KG1 (cell line): ENCODE measurements at regions not wholly inside any gene's neighbourhood (a gene's known extent, or its start where the extent isn't known, plus 50 kb on each side); places are given as distances from the start of the nearest gene placed in this dataset.

ENCODE experiments used
- DNase-seq: peaks from one replicate; lab custom pipeline; 2025; lab: John Stamatoyannopoulos, UW

GRCh38 chr13:90402613-90403012 lies 944.9 kb upstream of the MIR17HG start:
- no peak for DNase-seq

DNA sequence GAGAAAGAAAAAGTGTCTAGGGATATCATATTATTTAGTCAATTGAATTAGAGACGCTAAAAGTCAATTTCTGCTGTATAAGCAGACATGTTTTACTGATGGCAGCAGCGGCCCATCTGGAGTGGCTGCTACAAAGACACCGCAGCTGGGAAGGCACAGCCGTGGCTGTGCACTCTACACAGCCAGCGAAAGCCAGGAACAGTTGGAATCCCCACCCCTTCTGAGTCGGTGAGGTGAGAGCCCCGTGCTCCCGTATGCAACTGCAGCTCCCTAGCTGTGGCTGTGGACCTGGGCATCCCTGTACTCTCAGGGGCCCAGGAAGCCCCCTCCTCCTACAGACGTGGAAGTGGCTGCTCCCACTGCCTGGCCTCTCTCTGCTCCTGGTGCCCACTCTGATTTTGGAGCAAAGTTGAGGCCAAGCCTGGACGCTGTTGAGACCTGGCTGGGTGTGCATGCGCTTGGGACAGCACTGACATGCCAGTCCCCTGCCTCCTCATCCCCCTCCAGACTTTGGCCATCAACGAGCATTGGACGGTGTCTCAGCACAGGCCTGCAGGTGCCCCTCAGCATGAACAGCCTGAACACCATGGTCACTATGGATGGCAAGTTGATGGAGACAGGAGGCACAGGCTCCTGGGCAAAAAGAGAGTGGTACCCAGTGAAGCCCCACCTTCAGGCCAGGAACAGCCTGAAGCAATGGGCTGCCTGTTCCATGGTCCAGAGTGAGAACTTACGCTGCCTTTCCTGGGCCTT lies 944.0 kb upstream of the MIR17HG start:
- no peak for DNase-seq

- DNase-seq = no peak
Observed at GRCh38 chr13:90405301-90405700, 942.2 kb upstream of the MIR17HG start.

- no peak for DNase-seq
Observed at GRCh38 chr13:90412980-90413379, 934.5 kb upstream of the MIR17HG start.

DNA sequence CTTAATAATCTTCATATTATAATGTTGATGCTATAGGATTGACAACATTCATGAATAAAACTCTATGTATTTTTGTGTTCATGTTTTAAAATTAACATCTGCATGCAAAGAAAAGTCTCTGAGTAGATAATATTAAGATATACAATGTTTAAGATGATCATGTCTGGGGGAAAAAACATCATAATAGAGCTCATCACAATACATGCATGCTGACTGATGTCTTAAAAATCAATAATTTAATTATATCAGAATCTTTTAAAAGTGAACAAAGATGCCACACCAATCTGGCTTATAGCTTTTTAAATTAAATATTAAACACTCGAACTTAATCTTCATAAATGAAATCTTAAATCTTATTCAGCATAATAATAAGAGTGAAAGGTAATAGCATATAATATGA lies 933.9 kb upstream of the MIR17HG start:
- DNase-seq = no peak

DNA sequence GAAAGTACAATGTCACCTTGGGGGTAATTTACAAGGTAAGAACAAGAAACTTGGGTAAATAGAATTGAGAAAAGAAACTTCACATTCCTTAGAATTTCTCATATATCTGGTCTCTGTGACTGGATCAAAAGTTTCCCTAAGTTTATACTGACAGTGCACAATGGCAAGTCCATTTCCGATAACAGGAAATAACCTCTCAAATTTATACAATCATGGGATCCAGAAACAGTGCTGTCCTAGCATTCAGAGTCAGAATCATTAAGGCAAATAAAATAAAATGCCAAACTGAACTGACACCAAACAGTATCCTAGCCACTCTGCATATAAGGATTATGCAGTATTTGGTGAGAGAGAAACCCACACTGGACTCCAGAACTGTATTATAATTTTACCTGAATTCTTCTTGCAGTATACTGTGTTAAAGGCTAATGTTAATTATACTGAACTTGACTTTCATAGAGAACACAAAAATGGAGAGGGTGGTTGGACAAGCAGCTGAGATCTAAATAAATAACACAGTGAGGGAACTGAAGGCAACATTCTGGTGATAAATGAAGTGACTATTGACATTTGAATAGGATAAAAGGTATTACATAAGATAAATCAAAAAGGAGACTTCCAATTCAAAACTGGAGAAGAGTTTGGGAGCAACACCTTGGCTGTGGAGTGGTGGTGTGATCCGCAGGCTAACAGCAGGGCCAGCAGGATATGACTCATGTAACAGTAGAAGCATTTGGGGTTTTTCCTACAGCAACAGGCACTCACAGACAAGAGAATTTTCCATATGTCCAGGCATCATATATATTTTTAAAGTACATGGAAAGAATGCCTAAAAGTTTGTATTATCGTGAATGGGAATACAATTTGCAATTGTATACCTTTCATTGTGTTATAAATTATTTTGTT lies 932.5 kb upstream of the MIR17HG start:
- DNase-seq = no peak

GRCh38 chr13:90415902-90416301 lies 931.6 kb upstream of the MIR17HG start:
- DNase-seq = no peak

DNA sequence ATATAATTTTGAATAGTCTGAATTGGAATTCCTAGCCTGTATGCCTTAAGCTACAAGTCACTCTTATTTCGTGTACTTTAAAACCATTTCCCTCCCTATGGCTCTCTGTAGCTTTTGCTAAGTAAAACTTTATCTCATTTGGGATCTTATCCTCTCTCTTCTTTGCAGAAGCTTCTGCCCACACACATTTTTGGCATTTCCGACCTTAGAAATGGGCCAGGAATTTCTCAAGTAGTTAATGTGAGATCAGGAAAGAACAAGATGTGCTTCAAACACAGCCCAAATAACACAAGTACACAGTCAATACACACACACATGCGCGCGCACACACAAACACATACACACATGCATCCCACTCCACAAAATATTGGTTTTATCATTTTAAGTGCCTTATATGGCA lies 931.0 kb upstream of the MIR17HG start:
- DNase-seq = no peak

GRCh38 chr13:90416938-90417337 lies 930.5 kb upstream of the MIR17HG start:
- no peak for DNase-seq

DNA sequence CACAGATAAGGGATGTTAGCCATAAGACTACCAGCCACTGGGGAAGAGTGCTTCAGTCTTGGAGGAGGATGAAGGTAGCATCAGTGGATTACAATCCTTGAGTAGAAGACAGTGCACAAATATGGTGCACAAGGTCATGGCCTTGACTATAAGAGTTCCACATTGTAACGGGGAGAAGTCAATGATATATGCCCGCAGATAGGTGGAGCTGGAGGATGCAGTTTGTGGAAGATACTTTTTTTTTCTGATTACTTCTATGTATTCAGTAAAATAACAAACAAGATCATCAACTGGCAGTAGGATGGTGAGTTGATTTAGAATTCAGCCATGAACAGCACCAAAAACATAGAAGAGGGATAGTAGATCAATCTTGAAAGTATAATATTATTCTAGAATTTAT lies 926.8 kb upstream of the MIR17HG start:
- no peak for DNase-seq

- no peak for DNase-seq
Observed at GRCh38 chr13:90427322-90428272, 919.9 kb upstream of the MIR17HG start.

DNA sequence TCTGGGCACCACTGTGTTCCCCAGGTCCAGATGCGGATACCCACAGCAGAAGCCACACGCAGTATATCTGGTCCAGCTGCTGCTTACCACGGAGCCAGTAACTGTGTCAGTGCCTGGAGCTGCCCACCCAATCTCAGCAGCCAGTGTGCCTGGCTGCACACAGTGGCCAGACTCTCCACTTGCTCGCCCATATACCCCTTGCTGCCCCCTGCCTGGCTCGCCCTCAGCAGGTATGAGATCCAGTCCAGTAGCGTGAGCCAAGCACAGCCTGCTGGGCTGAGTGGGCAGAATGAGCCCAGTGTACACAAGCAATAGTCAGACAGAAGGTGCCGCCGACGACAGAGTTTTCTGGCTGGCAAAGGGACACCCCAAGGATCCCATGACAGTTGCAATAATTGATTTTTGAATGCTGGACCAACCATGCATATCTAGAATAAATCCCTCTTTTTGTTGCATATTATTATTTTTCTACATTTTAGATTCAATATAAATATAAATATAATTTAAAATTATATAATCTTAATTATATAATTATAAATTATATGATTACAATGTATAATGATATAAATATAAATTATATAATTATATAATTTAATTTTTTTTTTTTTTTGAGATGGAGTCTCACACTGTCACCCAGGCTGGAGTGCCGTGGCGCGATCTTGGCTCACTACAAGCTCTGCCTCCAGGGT lies 918.8 kb upstream of the MIR17HG start:
- no peak for DNase-seq

DNA sequence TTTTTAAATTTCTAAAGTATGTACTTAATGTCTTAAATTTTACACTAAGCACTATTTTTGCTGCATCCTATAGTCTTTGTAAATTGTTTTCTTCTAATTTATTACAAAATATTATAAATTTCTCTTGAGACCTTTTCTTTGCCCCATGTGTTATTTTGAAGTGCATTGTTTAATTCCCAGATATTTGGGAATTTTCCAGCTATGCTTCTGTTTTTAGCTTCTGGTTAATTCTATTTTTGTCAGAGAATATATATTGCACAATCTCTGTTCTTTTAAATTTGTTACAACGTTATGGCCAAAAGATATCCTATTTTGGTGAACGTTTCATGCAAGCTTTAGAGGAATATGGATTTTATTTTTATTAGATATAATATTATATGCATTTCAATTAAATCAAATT lies 917.4 kb upstream of the MIR17HG start:
- no peak for DNase-seq

DNA sequence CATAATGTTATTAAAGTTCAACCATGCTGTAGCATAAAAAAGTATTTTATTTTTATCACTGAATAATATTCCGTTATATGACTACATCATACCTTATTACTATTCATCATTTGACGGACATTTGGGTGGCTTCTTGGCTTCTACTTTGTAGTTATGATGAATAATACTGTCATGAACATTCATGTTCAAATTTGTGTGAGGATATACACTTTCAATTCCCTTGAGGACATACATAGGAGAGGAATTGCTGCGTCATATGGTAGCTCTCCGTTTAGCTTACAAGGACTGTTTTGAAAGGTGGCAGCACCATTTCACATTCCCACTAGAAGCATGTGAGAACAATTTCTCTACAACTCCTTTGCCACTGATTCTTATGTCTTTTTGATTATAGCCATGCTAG lies 910.8 kb upstream of the MIR17HG start:
- DNase-seq = no peak

DNA sequence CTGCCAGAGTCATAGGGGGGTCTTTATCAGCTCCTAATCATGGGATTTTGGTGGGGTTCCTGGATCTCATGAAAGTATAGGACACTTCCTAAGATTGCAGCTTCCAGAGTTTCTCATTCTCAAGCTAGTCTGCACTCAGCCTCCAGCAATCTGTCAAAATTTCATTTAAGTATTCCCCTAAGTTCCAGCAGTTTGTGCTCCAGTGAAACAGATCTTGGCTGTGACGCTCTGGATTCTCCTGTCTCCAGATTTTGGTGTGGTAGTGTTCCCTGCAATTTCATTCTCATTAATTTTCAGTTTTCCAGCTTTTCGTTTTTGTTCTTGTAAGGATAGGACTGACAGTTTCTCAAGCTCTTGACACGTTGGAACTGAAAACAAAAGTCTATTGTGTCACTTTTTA lies 908.9 kb upstream of the MIR17HG start:
- no peak for DNase-seq

DNA sequence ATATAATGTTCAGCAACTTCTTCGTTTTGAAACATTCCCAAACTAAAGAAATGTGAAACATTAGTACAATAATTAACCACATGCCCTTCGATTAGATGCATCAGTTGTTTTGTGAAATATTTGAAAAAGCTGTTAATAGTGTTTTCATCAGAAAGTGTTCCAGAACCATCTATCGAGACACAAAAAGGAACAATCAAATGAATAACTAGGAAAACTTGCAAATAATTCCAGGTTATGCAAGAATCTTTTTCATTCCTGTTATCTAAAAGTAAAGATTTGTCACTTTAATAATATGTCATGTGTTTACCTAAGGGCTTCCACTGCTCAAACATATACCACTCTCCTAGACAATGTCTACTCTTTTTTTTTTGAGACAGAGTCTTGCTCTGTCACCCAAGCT lies 904.2 kb upstream of the MIR17HG start:
- DNase-seq = no peak

DNA sequence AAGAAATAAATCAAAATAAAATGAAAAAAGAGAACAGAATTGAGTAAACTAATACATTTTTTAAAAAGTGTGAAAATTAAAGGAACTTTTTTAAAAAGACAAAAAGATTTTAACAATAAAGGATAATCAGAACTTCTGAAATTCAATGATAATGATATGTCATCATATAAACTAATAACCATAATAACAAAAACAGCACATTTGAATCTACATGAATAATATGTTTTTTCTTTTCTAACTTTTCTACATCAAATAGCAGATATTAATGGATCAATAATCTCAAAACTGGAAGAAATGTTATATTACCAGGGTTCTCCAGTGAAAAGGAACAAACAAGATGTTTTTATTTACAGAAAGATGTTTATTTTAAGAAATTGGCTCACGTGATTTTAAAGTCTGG lies 903.3 kb upstream of the MIR17HG start:
- DNase-seq = no peak

DNA sequence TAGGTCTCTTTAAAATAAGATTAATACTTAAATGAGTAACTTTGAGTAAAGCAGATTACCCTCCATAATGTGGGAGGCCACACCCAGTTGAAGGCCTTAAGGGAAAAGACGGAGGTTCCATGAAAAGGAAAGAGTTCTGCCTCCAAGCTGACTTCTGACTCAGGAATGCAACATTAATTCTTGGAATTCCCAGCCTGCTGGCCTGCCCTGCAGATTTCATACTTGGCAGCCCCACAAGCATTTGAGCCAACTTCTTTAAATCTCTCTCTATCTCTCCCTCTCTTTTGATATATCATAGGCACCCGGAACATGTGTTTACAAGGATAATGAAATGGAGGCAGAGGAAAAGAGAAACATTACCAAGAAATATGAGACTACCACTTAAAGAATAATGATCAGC lies 902.3 kb upstream of the MIR17HG start:
- DNase-seq = no peak

DNA sequence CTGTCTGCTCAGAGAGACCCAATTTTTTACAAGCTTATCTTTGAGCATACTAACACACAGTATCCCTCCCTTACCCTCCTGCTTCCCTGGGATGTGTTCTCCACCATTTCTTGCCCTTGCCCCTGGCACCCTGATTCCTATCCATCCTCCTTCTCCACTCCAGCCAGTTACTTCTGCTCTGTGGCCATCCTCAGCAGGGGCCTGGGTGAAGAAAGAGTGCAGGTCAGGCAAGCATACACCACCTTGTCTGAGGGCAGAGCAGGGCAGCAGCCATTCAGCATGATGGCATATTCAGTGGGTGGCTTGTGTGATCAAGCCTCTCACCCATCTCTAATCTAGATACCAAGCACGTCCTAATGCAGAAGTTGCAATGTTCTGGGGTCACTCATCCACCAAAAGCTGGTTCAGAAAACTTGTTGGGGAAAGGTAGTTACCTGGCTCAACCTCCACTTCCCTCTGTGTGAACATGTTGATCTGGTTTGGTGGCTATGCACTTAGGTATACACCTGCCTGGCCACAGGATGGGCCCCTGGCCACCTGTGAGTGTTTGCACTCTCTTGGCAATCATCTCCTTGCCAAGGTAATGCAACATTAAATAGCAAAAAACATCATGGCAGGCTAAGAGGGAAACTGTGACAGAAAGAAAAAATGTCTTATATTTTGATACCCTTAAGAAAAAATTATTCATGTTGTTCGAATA lies 900.3 kb upstream of the MIR17HG start:
- DNase-seq = no peak

DNA sequence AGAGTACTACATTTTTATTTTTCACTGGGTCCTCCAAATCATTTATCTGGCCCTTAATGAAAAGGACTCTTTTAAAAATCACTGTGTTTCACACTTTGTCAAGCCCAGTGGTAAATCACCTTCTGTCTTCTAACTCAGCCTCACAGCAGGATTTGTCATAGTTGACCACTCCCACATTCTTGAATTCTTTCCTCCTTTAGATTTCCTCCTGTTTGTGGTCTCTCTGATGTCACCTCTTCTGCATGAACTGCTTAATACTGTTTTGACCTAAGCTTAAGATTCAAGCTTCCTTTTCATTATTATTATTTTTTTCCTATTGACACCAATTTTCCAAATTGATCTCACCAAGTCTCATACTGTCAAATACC lies 899.8 kb upstream of the MIR17HG start:
- DNase-seq = no peak

DNA sequence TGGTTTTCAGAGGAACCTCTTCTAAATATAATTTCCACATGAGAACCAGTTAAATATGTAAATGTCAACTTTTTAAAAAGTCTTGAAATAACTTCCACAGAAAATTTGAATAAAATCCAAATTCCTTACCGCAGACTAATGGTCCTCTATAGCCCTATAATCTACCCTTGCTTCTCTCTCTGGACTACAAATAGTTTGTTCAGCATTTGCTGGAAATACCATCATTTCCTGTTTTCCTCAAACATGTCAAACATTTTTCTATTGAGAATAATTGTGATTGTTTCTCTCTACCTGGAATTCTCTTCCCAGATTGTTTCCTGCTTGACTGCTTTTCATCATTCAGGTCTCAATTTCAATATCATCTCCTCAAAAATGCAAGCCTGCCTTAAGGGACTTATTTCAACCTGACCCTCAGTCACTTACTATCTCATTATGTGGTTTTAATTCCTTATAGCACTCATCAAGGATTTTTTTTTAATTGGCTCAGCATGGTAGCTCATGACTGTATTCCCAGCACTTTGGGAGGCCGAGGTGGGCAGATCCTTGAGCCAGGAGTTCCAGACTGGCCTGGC lies 898.9 kb upstream of the MIR17HG start:
- DNase-seq = no peak
